ENCODE measurements at regions not wholly inside any gene's neighbourhood (a gene's known extent, or its start where the extent isn't known, plus 50 kb on each side); places are given as distances from the start of the nearest gene placed in this dataset.

GRCh38 chr3:152048831-152049230, 175.4 kb downstream of the SUCNR1 start:
- Histone ChIP-seq H3K9me3 (ENCODE audit: low read depth, low read length) (no peaks in the 10 kb centered on the region), H3K79me2 (ENCODE audit: insufficient read depth, low read length) (no peaks in the 10 kb centered on the region)
- no peak for DNase-seq (ENCODE audit: insufficient read length, low spot score, missing footprints)

GRCh38 chr3:152050903-152051302, 177.5 kb downstream of the SUCNR1 start:
- no peak for DNase-seq (ENCODE audit: insufficient read length, low spot score, missing footprints)
- H4K20me1 ChIP-seq (ENCODE audit: insufficient read depth, low read length), result no peaks in the 10 kb centered on the region
- H3K27ac ChIP-seq (ENCODE audit: low read depth, low read length), result peak overlapping the region; percentile 80
- H2AFZ ChIP-seq (ENCODE audit: low read length), result no peak overlapping the region
- H3K9me3 ChIP-seq (ENCODE audit: low read depth, low read length), result no peaks in the 10 kb centered on the region
- no peaks in the 10 kb centered on the region for H3K79me2 ChIP-seq (ENCODE audit: insufficient read depth, low read length)
- no peak for TF ChIP-seq CTCF (IDR thresholded peaks at IDR 0.05; ENCODE audit: extremely low read depth, low read depth, low read length)
- H3K4me3 ChIP-seq (ENCODE audit: insufficient read depth, low read length), result no peak overlapping the region
- peaks cover 14% of the 10 kb centered on the region for H3K4me1 ChIP-seq (ENCODE audit: insufficient read depth, low read length)
- H3K27me3 ChIP-seq (ENCODE audit: insufficient read depth, low read length), result no peaks in the 10 kb centered on the region
- H3K4me2 ChIP-seq (ENCODE audit: insufficient read depth, low read length), result no peak overlapping the region
- H3K36me3 ChIP-seq (ENCODE audit: insufficient read depth, low read length), result no peaks in the 10 kb centered on the region

More at GRCh38 chr3:152048831-152049230, 175.4 kb downstream of the SUCNR1 start:
- Histone ChIP-seq H3K4me2 (ENCODE audit: insufficient read depth, low read length) (no peak overlapping the region), H3K27ac (ENCODE audit: low read depth, low read length) (no peak overlapping the region), H2AFZ (ENCODE audit: low read length) (no peak overlapping the region), H3K36me3 (ENCODE audit: insufficient read depth, low read length) (no peaks in the 10 kb centered on the region), H3K27me3 (ENCODE audit: insufficient read depth, low read length) (no peaks in the 10 kb centered on the region), H4K20me1 (ENCODE audit: insufficient read depth, low read length) (no peaks in the 10 kb centered on the region), H3K4me1 (ENCODE audit: insufficient read depth, low read length) (peaks cover 14% of the 10 kb centered on the region), H3K4me3 (ENCODE audit: insufficient read depth, low read length) (no peak overlapping the region)
- TF ChIP-seq CTCF (IDR thresholded peaks at IDR 0.05; ENCODE audit: extremely low read depth, low read depth, low read length), result no peak

GRCh38 chr3:152051501-152052404, 178.3 kb downstream of the SUCNR1 start:
- Histone ChIP-seq H3K27ac (ENCODE audit: low read depth, low read length) (peak overlapping the region; percentile 80), H3K36me3 (ENCODE audit: insufficient read depth, low read length) (no peaks in the 10 kb centered on the region), H4K20me1 (ENCODE audit: insufficient read depth, low read length) (no peaks in the 10 kb centered on the region), H3K79me2 (ENCODE audit: insufficient read depth, low read length) (no peaks in the 10 kb centered on the region), H2AFZ (ENCODE audit: low read length) (no peak overlapping the region), H3K4me2 (ENCODE audit: insufficient read depth, low read length) (peak overlapping the region; percentile 21), H3K4me3 (ENCODE audit: insufficient read depth, low read length) (no peak overlapping the region), H3K27me3 (ENCODE audit: insufficient read depth, low read length) (no peaks in the 10 kb centered on the region), H3K4me1 (ENCODE audit: insufficient read depth, low read length) (peaks cover 14% of the 10 kb centered on the region), H3K9me3 (ENCODE audit: low read depth, low read length) (no peaks in the 10 kb centered on the region)
- DNase-seq (ENCODE audit: insufficient read length, low spot score, missing footprints), result peak; percentile 23
- no peak for TF ChIP-seq CTCF (IDR thresholded peaks at IDR 0.05; ENCODE audit: extremely low read depth, low read depth, low read length)

- no peak overlapping the region for H2AFZ ChIP-seq (ENCODE audit: low read length)
- no peak overlapping the region for H3K27ac ChIP-seq (ENCODE audit: low read depth, low read length)
- no peak for TF ChIP-seq CTCF (IDR thresholded peaks at IDR 0.05; ENCODE audit: extremely low read depth, low read depth, low read length)
- no peaks in the 10 kb centered on the region for H3K36me3 ChIP-seq (ENCODE audit: insufficient read depth, low read length)
- DNase-seq (ENCODE audit: insufficient read length, low spot score, missing footprints), result no peak
- H3K9me3 ChIP-seq (ENCODE audit: low read depth, low read length), result no peaks in the 10 kb centered on the region
- H3K4me2 ChIP-seq (ENCODE audit: insufficient read depth, low read length), result no peak overlapping the region
- H3K4me1 ChIP-seq (ENCODE audit: insufficient read depth, low read length), result peaks cover 14% of the 10 kb centered on the region
- H3K4me3 ChIP-seq (ENCODE audit: insufficient read depth, low read length), result no peak overlapping the region
- H3K79me2 ChIP-seq (ENCODE audit: insufficient read depth, low read length), result no peaks in the 10 kb centered on the region
- H3K27me3 ChIP-seq (ENCODE audit: insufficient read depth, low read length), result no peaks in the 10 kb centered on the region
- no peaks in the 10 kb centered on the region for H4K20me1 ChIP-seq (ENCODE audit: insufficient read depth, low read length)
Observed at GRCh38 chr3:152053866-152054265, 180.4 kb downstream of the SUCNR1 start.
